Chondrocyte (in vitro differentiated cells): ENCODE measurements at regions not wholly inside any gene's neighbourhood (a gene's known extent, or its start where the extent isn't known, plus 50 kb on each side); places are given as distances from the start of the nearest gene placed in this dataset.

Experiments used
- DNase-seq: peaks from one replicate; pipeline ENCODE4 v3.0.0; 2021; ENCODE audit warnings: mixed read lengths, low spot score
- H3K27ac Mint-ChIP-seq: one replicate; pipeline ENCODE4 v1.8.0; 2021; ENCODE audit warnings: mild to moderate bottlenecking, moderate library complexity, mixed read lengths; ENCODE audit not compliant: unreplicated experiment
- H3K27me3 Mint-ChIP-seq: 2 replicates; pipeline ENCODE4 v1.8.0; 2021; ENCODE audit warnings: low read depth, mixed read lengths
- H3K36me3 Mint-ChIP-seq: 2 replicates; pipeline ENCODE4 v1.8.0; 2021; ENCODE audit warnings: low read depth, mixed read lengths
- H3K4me1 Mint-ChIP-seq: 2 replicates; pipeline ENCODE4 v1.8.0; 2021; ENCODE audit warnings: low read depth, mild to moderate bottlenecking, mixed read lengths
- H3K4me3 Mint-ChIP-seq: one replicate; pipeline ENCODE4 v1.8.0; 2021; ENCODE audit warnings: mild to moderate bottlenecking, moderate library complexity, mixed read lengths; ENCODE audit not compliant: unreplicated experiment
- H3K9me3 Mint-ChIP-seq: 2 replicates; pipeline ENCODE4 v1.8.0; 2021; ENCODE audit warnings: low read depth, mixed read lengths
- TF ChIP-seq, protein P1 (sequence below): fragments of 200-600 bp; sonication (generic); IDR thresholded peaks from 2 replicates; pipeline ENCODE4 v1.5.0; 2021; ENCODE audit warnings: antibody characterized with exemption, mild to moderate bottlenecking, moderate library complexity

DNA sequence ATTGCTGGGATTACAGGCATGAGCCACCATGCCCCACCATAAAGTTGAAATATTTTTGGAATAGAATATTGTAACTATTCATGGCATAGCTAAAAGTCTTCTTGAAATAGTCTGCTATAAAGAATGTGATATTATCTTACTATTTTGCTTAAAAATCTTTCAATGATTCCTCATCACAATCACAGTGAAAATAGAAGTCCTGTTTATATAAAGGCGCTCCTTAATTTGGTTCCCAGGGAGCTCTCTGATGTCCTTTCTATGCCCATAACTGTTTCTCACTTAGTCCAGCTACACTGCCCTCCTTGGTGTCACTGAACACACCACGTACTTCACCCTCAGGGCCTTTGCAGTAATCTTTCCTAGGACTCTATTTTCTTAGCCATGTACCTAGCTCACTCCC is 331.7 kb upstream of the GIMD1 start:
- Mint-ChIP-seq H3K9me3 (peaks cover 16% of the 10 kb centered on the region), H3K27me3 (peaks cover 4% of the 10 kb centered on the region), H3K4me1 (peaks cover 21% of the 10 kb centered on the region), H3K27ac (no peak overlapping the region), H3K36me3 (peaks cover 3% of the 10 kb centered on the region), H3K4me3 (no peak overlapping the region)
- no peak for DNase-seq
- TF ChIP-seq, protein P1, sequence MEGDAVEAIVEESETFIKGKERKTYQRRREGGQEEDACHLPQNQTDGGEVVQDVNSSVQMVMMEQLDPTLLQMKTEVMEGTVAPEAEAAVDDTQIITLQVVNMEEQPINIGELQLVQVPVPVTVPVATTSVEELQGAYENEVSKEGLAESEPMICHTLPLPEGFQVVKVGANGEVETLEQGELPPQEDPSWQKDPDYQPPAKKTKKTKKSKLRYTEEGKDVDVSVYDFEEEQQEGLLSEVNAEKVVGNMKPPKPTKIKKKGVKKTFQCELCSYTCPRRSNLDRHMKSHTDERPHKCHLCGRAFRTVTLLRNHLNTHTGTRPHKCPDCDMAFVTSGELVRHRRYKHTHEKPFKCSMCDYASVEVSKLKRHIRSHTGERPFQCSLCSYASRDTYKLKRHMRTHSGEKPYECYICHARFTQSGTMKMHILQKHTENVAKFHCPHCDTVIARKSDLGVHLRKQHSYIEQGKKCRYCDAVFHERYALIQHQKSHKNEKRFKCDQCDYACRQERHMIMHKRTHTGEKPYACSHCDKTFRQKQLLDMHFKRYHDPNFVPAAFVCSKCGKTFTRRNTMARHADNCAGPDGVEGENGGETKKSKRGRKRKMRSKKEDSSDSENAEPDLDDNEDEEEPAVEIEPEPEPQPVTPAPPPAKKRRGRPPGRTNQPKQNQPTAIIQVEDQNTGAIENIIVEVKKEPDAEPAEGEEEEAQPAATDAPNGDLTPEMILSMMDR: no peak

DNA sequence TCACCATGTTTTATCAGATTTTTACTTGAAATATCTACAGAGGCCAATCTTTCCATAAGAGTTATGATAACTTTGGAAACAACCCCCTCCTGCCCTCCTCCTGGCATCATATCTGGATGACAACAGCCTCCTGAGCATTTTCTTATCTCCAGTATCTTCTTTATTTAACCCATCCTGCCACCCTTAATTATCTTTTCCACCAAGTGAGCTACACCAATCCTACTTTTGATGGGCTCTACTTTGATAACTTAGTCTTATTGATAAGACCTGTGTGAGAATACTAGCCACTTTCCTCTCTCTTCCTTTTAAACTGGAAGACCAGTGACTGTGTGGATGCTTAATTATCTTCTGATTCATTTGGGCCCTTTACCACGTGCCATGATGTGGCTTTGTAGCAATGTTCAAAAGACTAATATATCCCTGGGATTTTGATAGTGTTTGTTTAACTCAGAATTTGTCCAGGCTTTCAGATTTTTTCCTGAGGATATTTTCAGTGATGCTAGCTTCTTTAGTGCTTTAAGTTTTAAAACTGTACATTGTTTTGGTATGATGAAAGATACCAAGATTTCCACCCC is 330.1 kb upstream of the GIMD1 start:
- peaks cover 2% of the 10 kb centered on the region for H3K27me3 Mint-ChIP-seq
- no peak overlapping the region for H3K4me3 Mint-ChIP-seq
- H3K9me3 Mint-ChIP-seq: peaks cover 20% of the 10 kb centered on the region
- no peak for DNase-seq
- no peak overlapping the region for H3K27ac Mint-ChIP-seq
- TF ChIP-seq, protein P1: no peak
- H3K36me3 Mint-ChIP-seq: peaks cover 3% of the 10 kb centered on the region
- H3K4me1 Mint-ChIP-seq: peaks cover 24% of the 10 kb centered on the region

DNA sequence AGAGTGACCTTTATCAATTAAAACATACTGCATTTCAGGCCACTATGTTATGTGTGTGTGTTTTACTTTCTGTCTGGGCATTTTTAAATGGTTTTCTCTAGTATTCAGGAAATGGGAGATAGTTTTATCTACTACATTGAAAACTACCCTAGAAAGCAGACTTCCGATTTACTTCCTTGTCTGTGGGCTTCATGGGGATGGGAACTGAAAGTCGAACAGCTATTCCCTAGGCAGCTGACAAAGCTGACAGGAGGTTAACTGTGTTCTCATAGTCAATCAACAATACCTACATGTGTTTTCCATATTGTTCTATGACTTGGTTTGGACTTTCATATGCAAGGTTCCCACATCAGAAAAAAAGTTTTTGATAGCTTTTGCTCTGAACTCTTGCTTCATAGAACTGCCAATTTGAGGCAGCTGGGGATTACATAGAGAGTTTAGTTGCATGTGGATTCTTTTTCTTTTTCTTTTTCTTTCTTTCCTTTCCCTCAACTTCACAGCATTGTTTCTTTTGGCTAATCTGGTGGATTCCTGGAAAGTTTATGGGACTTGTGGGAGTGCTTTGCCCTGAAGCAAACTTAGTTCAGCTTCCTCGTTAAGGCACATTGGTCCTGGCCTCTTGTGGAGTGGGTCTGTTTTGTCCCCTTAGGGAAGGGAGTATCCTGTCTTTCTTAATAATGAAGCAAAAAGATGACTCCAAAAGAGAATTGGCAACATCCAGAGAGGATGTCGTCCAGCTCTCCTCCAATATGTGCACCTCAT is 327.1 kb upstream of the GIMD1 start:
- no peak for DNase-seq
- Mint-ChIP-seq H3K36me3 (no peaks in the 10 kb centered on the region), H3K27me3 (no peaks in the 10 kb centered on the region), H3K27ac (peak overlapping the region; percentile 12), H3K9me3 (peaks cover 7% of the 10 kb centered on the region), H3K4me1 (peaks cover 28% of the 10 kb centered on the region), H3K4me3 (no peak overlapping the region)
- TF ChIP-seq, protein P1: no peak

DNA sequence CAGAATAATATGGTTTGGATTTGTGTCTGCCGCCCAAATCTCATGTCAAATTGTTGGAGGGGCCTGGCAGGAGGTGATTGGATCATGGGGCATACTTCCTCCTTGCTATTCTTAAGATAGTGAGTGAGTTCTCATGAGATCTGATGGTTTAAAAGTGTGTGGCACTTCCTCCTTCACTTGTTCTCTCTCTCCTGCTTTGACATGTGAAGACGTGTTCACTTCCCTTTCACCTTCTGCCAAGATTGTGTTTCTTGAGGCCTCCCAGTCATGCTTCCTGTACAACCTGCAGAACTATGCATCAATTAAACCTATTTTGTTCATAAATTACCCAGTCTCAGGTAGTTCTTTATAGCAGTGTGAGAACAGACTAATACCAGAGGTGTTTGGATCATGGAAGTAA is 325.7 kb upstream of the GIMD1 start:
- H3K9me3 Mint-ChIP-seq: peaks cover 7% of the 10 kb centered on the region
- no peak for DNase-seq
- H3K27ac Mint-ChIP-seq: no peak overlapping the region
- H3K4me3 Mint-ChIP-seq: no peak overlapping the region
- H3K27me3 Mint-ChIP-seq: no peaks in the 10 kb centered on the region
- TF ChIP-seq, protein P1: no peak
- H3K36me3 Mint-ChIP-seq: no peaks in the 10 kb centered on the region
- peaks cover 28% of the 10 kb centered on the region for H3K4me1 Mint-ChIP-seq

DNA sequence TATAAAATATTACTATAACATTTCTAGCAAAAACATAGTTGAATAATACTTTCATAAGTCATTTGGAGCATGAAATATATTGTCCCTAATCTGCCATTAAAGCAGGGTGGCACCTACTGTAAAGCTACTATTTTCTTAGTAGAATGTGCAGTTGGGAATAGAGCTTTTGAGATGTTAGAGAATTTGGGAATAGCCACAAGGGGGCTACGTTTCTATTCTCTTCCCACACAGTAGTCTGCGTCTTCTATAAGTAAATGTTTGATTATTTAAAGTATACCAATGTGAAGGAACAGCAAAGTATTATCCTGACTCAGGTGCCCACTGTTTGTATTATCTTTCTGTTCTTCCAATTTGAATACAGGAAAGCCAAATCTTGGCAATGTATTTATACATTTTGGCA is 323.2 kb upstream of the GIMD1 start:
- H3K4me1 Mint-ChIP-seq: peaks cover 23% of the 10 kb centered on the region
- DNase-seq: no peak
- no peaks in the 10 kb centered on the region for H3K27me3 Mint-ChIP-seq
- H3K9me3 Mint-ChIP-seq: peaks cover 7% of the 10 kb centered on the region
- TF ChIP-seq, protein P1: peak; percentile 73
- H3K4me3 Mint-ChIP-seq: no peak overlapping the region
- H3K27ac Mint-ChIP-seq: no peak overlapping the region
- no peaks in the 10 kb centered on the region for H3K36me3 Mint-ChIP-seq
